SU-DHL-6 (cell line): ENCODE measurements at regions not wholly inside any gene's neighbourhood (a gene's known extent, or its start where the extent isn't known, plus 50 kb on each side); places are given as distances from the start of the nearest gene placed in this dataset.

Experiments
- CTCF ChIP-seq: fragments of 200-600 bp; sonication (generic); IDR thresholded peaks from one replicate; pipeline ENCODE4 v1.5.1; 2017; ENCODE audit warnings: antibody characterized with exemption, mild to moderate bottlenecking, low read length, moderate library complexity; ENCODE audit not compliant: insufficient read depth, poor library complexity, severe bottlenecking
- EZH2phosphoT487 ChIP-seq: fragments of 200-600 bp; sonication (generic), shearing (Covaris generic); conservative IDR thresholded peaks from 2 replicates; pipeline ENCODE4 v1.6.1; 2018; ENCODE audit warnings: mild to moderate bottlenecking, antibody characterized with exemption, low read length, moderate library complexity, mixed read lengths

- TF ChIP-seq CTCF = no peak
- TF ChIP-seq EZH2phosphoT487 = no peak
These were observed 110.1 kb downstream of the TMEM167A start for GRCh38 chr5:82967072-82967471.
